ENCODE measurements at regions not wholly inside any gene's neighbourhood (a gene's known extent, or its start where the extent isn't known, plus 50 kb on each side); places are given as distances from the start of the nearest gene placed in this dataset.
"Not testable (repeated sequence)": the region's sequence is repeated elsewhere in the genome, so short reads cannot be mapped to it uniquely, and the experiment has no call there.

GRCh38 chr6:14547284-14547998 lies 429.9 kb downstream of the CD83 start:
- H3K4me3 ChIP-seq (ENCODE audit: low read length in 3 of 3), result no peak overlapping the region
- no peaks in the 10 kb centered on the region for H3K9me3 ChIP-seq (ENCODE audit: control insufficient read depth in 3 of 3, low read length in 3 of 3)
- H3K9ac ChIP-seq (ENCODE audit: low read depth in 1 of 3, low read length in 3 of 3), result no peak overlapping the region
- no peak overlapping the region for H3K27ac ChIP-seq (ENCODE audit: low read depth, low read length)
- peaks cover 22 to 34% (median 26%) of the 10 kb centered on the region in 3 donors for H3K4me1 ChIP-seq (ENCODE audit: control insufficient read depth in 3 of 3, insufficient read depth in 3 of 3, low read length in 3 of 3)
- no peaks in the 10 kb centered on the region for H3K36me3 ChIP-seq (ENCODE audit: control insufficient read depth in 3 of 3, insufficient read depth in 3 of 3, low read length in 3 of 3)
- no peaks in the 10 kb centered on the region for H3K27me3 ChIP-seq (ENCODE audit: control insufficient read depth in 3 of 3, insufficient read depth in 3 of 3, low read length in 3 of 3)

GRCh38 chr6:14549304-14549770 lies 431.8 kb downstream of the CD83 start:
- Histone ChIP-seq H3K27me3 (ENCODE audit: control insufficient read depth in 3 of 3, insufficient read depth in 3 of 3, low read length in 3 of 3) (no peaks in the 10 kb centered on the region), H3K36me3 (ENCODE audit: control insufficient read depth in 3 of 3, insufficient read depth in 3 of 3, low read length in 3 of 3) (no peaks in the 10 kb centered on the region), H3K27ac (ENCODE audit: low read depth, low read length) (no peak overlapping the region), H3K9ac (ENCODE audit: low read depth in 1 of 3, low read length in 3 of 3) (no peak overlapping the region), H3K4me1 (ENCODE audit: control insufficient read depth in 3 of 3, insufficient read depth in 3 of 3, low read length in 3 of 3) (peaks cover 20 to 29% (median 21%) of the 10 kb centered on the region in 3 donors), H3K4me3 (ENCODE audit: low read length in 3 of 3) (no peak overlapping the region), H3K9me3 (ENCODE audit: control insufficient read depth in 3 of 3, low read length in 3 of 3) (no peaks in the 10 kb centered on the region)

- Histone ChIP-seq H3K4me1 (ENCODE audit: control insufficient read depth in 3 of 3, insufficient read depth in 3 of 3, low read length in 3 of 3) (peaks cover 20 to 26% (median 20%) of the 10 kb centered on the region in 3 donors), H3K36me3 (ENCODE audit: control insufficient read depth in 3 of 3, insufficient read depth in 3 of 3, low read length in 3 of 3) (no peaks in the 10 kb centered on the region), H3K9me3 (ENCODE audit: control insufficient read depth in 3 of 3, low read length in 3 of 3) (no peaks in the 10 kb centered on the region), H3K9ac (ENCODE audit: low read depth in 1 of 3, low read length in 3 of 3) (no peak overlapping the region), H3K4me3 (ENCODE audit: low read length in 3 of 3) (no peak overlapping the region), H3K27ac (ENCODE audit: low read depth, low read length) (no peak overlapping the region), H3K27me3 (ENCODE audit: control insufficient read depth in 3 of 3, insufficient read depth in 3 of 3, low read length in 3 of 3) (no peaks in the 10 kb centered on the region)
Measured at GRCh38 chr6:14549871-14550270, 432.3 kb downstream of the CD83 start.

- H3K4me1 ChIP-seq (ENCODE audit: control insufficient read depth in 3 of 3, insufficient read depth in 3 of 3, low read length in 3 of 3), result peaks cover 17 to 26% (median 18%) of the 10 kb centered on the region in 3 donors
- H3K9me3 ChIP-seq (ENCODE audit: control insufficient read depth in 3 of 3, low read length in 3 of 3), result no peaks in the 10 kb centered on the region
- H3K36me3 ChIP-seq (ENCODE audit: control insufficient read depth in 3 of 3, insufficient read depth in 3 of 3, low read length in 3 of 3), result no peaks in the 10 kb centered on the region
- H3K9ac ChIP-seq (ENCODE audit: low read depth in 1 of 3, low read length in 3 of 3), result no peak overlapping the region
- no peak overlapping the region for H3K27ac ChIP-seq (ENCODE audit: low read depth, low read length)
- H3K4me3 ChIP-seq (ENCODE audit: low read length in 3 of 3), result no peak overlapping the region
- no peaks in the 10 kb centered on the region for H3K27me3 ChIP-seq (ENCODE audit: control insufficient read depth in 3 of 3, insufficient read depth in 3 of 3, low read length in 3 of 3)
Measured at GRCh38 chr6:14550410-14550809, 432.8 kb downstream of the CD83 start.

- Histone ChIP-seq H3K4me3 (ENCODE audit: low read length in 3 of 3) (no peak overlapping the region), H3K9ac (ENCODE audit: low read depth in 1 of 3, low read length in 3 of 3) (no peak overlapping the region), H3K4me1 (ENCODE audit: control insufficient read depth in 3 of 3, insufficient read depth in 3 of 3, low read length in 3 of 3) (peaks cover 13 to 21% (median 14%) of the 10 kb centered on the region in 3 donors), H3K36me3 (ENCODE audit: control insufficient read depth in 3 of 3, insufficient read depth in 3 of 3, low read length in 3 of 3) (no peaks in the 10 kb centered on the region), H3K27ac (ENCODE audit: low read depth, low read length) (peak overlapping the region; percentile 42), H3K27me3 (ENCODE audit: control insufficient read depth in 3 of 3, insufficient read depth in 3 of 3, low read length in 3 of 3) (no peaks in the 10 kb centered on the region), H3K9me3 (ENCODE audit: control insufficient read depth in 3 of 3, low read length in 3 of 3) (no peaks in the 10 kb centered on the region)
Measured at GRCh38 chr6:14550822-14551221, 433.2 kb downstream of the CD83 start.

- H3K36me3 ChIP-seq (ENCODE audit: control insufficient read depth in 3 of 3, insufficient read depth in 3 of 3, low read length in 3 of 3); H3K4me3 ChIP-seq (ENCODE audit: low read length in 3 of 3); H3K9me3 ChIP-seq (ENCODE audit: control insufficient read depth in 3 of 3, low read length in 3 of 3); H3K9ac ChIP-seq (ENCODE audit: low read depth in 1 of 3, low read length in 3 of 3); H3K27me3 ChIP-seq (ENCODE audit: control insufficient read depth in 3 of 3, insufficient read depth in 3 of 3, low read length in 3 of 3): not testable (repeated sequence)
- H3K27ac ChIP-seq (ENCODE audit: low read depth, low read length), result peak overlapping the region; percentile 42
- peaks cover 9 to 16% (median 10%) of the 10 kb centered on the region in 3 donors for H3K4me1 ChIP-seq (ENCODE audit: control insufficient read depth in 3 of 3, insufficient read depth in 3 of 3, low read length in 3 of 3)
Measured at GRCh38 chr6:14551601-14552000, 434.0 kb downstream of the CD83 start.

GRCh38 chr6:14552891-14553290 lies 435.3 kb downstream of the CD83 start:
- no peaks in the 10 kb centered on the region for H3K36me3 ChIP-seq (ENCODE audit: control insufficient read depth in 3 of 3, insufficient read depth in 3 of 3, low read length in 3 of 3)
- H3K9ac ChIP-seq (ENCODE audit: low read depth in 1 of 3, low read length in 3 of 3), result no peak overlapping the region
- no peak overlapping the region for H3K27ac ChIP-seq (ENCODE audit: low read depth, low read length)
- peaks cover 9 to 16% (median 10%) of the 10 kb centered on the region in 3 donors for H3K4me1 ChIP-seq (ENCODE audit: control insufficient read depth in 3 of 3, insufficient read depth in 3 of 3, low read length in 3 of 3)
- no peak overlapping the region for H3K4me3 ChIP-seq (ENCODE audit: low read length in 3 of 3)
- H3K27me3 ChIP-seq (ENCODE audit: control insufficient read depth in 3 of 3, insufficient read depth in 3 of 3, low read length in 3 of 3), result no peaks in the 10 kb centered on the region
- H3K9me3 ChIP-seq (ENCODE audit: control insufficient read depth in 3 of 3, low read length in 3 of 3), result no peaks in the 10 kb centered on the region

GRCh38 chr6:14553515-14553914 lies 435.9 kb downstream of the CD83 start:
- no peaks in the 10 kb centered on the region for H3K36me3 ChIP-seq (ENCODE audit: control insufficient read depth in 3 of 3, insufficient read depth in 3 of 3, low read length in 3 of 3)
- no peaks in the 10 kb centered on the region for H3K9me3 ChIP-seq (ENCODE audit: control insufficient read depth in 3 of 3, low read length in 3 of 3)

GRCh38 chr6:14555804-14556203 lies 438.2 kb downstream of the CD83 start:
- Histone ChIP-seq H3K36me3 (ENCODE audit: control insufficient read depth in 3 of 3, insufficient read depth in 3 of 3, low read length in 3 of 3) (no peaks in the 10 kb centered on the region), H3K27ac (ENCODE audit: low read depth, low read length) (no peak overlapping the region), H3K27me3 (ENCODE audit: control insufficient read depth in 3 of 3, insufficient read depth in 3 of 3, low read length in 3 of 3) (no peaks in the 10 kb centered on the region), H3K9ac (ENCODE audit: low read depth in 1 of 3, low read length in 3 of 3) (no peak overlapping the region), H3K9me3 (ENCODE audit: control insufficient read depth in 3 of 3, low read length in 3 of 3) (no peaks in the 10 kb centered on the region), H3K4me3 (ENCODE audit: low read length in 3 of 3) (no peak overlapping the region), H3K4me1 (ENCODE audit: control insufficient read depth in 3 of 3, insufficient read depth in 3 of 3, low read length in 3 of 3) (peaks cover 6% of the 10 kb centered on the region in 3 donors)

More at GRCh38 chr6:14553515-14553914, 435.9 kb downstream of the CD83 start:
- Histone ChIP-seq H3K4me3 (ENCODE audit: low read length in 3 of 3) (no peak overlapping the region), H3K9ac (ENCODE audit: low read depth in 1 of 3, low read length in 3 of 3) (no peak overlapping the region), H3K27ac (ENCODE audit: low read depth, low read length) (no peak overlapping the region), H3K4me1 (ENCODE audit: control insufficient read depth in 3 of 3, insufficient read depth in 3 of 3, low read length in 3 of 3) (peaks cover 9 to 16% (median 10%) of the 10 kb centered on the region in 3 donors), H3K27me3 (ENCODE audit: control insufficient read depth in 3 of 3, insufficient read depth in 3 of 3, low read length in 3 of 3) (no peaks in the 10 kb centered on the region)

- H3K36me3 ChIP-seq (ENCODE audit: control insufficient read depth in 3 of 3, insufficient read depth in 3 of 3, low read length in 3 of 3), result no peaks in the 10 kb centered on the region
Measured at GRCh38 chr6:14559746-14560536, 442.4 kb downstream of the CD83 start.

More at GRCh38 chr6:14559746-14560536, 442.4 kb downstream of the CD83 start:
- H3K27me3 ChIP-seq (ENCODE audit: control insufficient read depth in 3 of 3, insufficient read depth in 3 of 3, low read length in 3 of 3), result no peaks in the 10 kb centered on the region
- H3K4me3 ChIP-seq (ENCODE audit: low read length in 3 of 3), result no peak overlapping the region
- no peak overlapping the region for H3K9ac ChIP-seq (ENCODE audit: low read depth in 1 of 3, low read length in 3 of 3)
- H3K27ac ChIP-seq (ENCODE audit: low read depth, low read length), result no peak overlapping the region
- H3K9me3 ChIP-seq (ENCODE audit: control insufficient read depth in 3 of 3, low read length in 3 of 3), result no peaks in the 10 kb centered on the region
- no peaks in the 10 kb centered on the region for H3K4me1 ChIP-seq (ENCODE audit: control insufficient read depth in 3 of 3, insufficient read depth in 3 of 3, low read length in 3 of 3)
